GM12892 (cell line): ENCODE measurements at regions not wholly inside any gene's neighbourhood (a gene's known extent, or its start where the extent isn't known, plus 50 kb on each side); places are given as distances from the start of the nearest gene placed in this dataset.

Experiments
- POLR2A ChIP-seq: IDR thresholded peaks from 2 replicates; pipeline ENCODE4 v1.6.1; 2011; ENCODE audit warnings: low read depth, low read length, control low read depth
- POLR2AphosphoS5 ChIP-seq: IDR thresholded peaks from 2 replicates; pipeline ENCODE4 v1.6.1; 2011; ENCODE audit warnings: low read depth, low read length, control low read depth
- TAF1 ChIP-seq: IDR thresholded peaks from 2 replicates; pipeline ENCODE4 v1.6.1; 2011; ENCODE audit warnings: low read depth, mild to moderate bottlenecking, control low read depth, low read length, borderline replicate concordance

GRCh38 chr2:7288484-7288883 is 371.3 kb downstream of the RNF144A start:
- no peak for TF ChIP-seq POLR2A
- no peak for TF ChIP-seq TAF1
- no peak for TF ChIP-seq POLR2AphosphoS5
